ENCODE measurements at regions not wholly inside any gene's neighbourhood (a gene's known extent, or its start where the extent isn't known, plus 50 kb on each side); places are given as distances from the start of the nearest gene placed in this dataset.

GRCh38 chr7:41280491-41280890 lies 422.4 kb downstream of the INHBA start:
- TF ChIP-seq CTCF (IDR thresholded peaks at IDR 0.05) (no peak), EP300 (IDR thresholded peaks at IDR 0.05; ENCODE audit: low read depth) (no peak), POLR2A (IDR thresholded peaks at IDR 0.05) (no peak), POLR2AphosphoS5 (IDR thresholded peaks at IDR 0.05) (no peak)
